ENCODE measurements at regions not wholly inside any gene's neighbourhood (a gene's known extent, or its start where the extent isn't known, plus 50 kb on each side); places are given as distances from the start of the nearest gene placed in this dataset.

GRCh38 chr7:11232462-11232861 is 258.8 kb downstream of the PHF14 start:
- peaks cover 33 to 51% of the 10 kb centered on the region in 2 experiments for H3K4me1 Mint-ChIP-seq
- DNase-seq, result no peak

More at GRCh38 chr7:11232462-11232861, 258.8 kb downstream of the PHF14 start:
- no peaks in the 10 kb centered on the region for H3K9me3 Mint-ChIP-seq
- TF ChIP-seq CTCF (conservative IDR thresholded peaks at IDR 0.05), result no peak
- Histone ChIP-seq H3K4me1 (ENCODE audit: insufficient read depth, low read length) (peaks cover 5% of the 10 kb centered on the region; the same call in 1 of the 2 replicates), H3K79me2 (ENCODE audit: insufficient read depth, low read length) (no peaks in the 10 kb centered on the region), H3K4me2 (ENCODE audit: insufficient read depth, insufficient read length, low read length) (no peak overlapping the region), H3K18ac (ENCODE audit: insufficient read length, low read depth, low read length) (no peak overlapping the region), H3K23me2 (ENCODE audit: insufficient read length, low read depth, low read length, poor library complexity, severe bottlenecking) (no peaks in the 10 kb centered on the region), H3K27me3 (ENCODE audit: insufficient read depth, low read length) (no peaks in the 10 kb centered on the region), H4K5ac (ENCODE audit: insufficient read length, low read depth, low read length) (no peak overlapping the region), H2BK120ac (ENCODE audit: low read depth, low read length, poor library complexity, severe bottlenecking) (no peak overlapping the region), H3K56ac (ENCODE audit: insufficient read length, low read depth, low read length) (no peak overlapping the region), H3K14ac (ENCODE audit: insufficient read depth, low read length) (no peak overlapping the region), H3T11ph (ENCODE audit: low read length) (no peak overlapping the region), H2AK5ac (ENCODE audit: insufficient read length, low read length) (no peak overlapping the region), H3K9ac (ENCODE audit: extremely low read depth, insufficient read length, low read length) (no peak overlapping the region), H3K4ac (ENCODE audit: low read depth, low read length) (no peak overlapping the region), H3K27ac (ENCODE audit: insufficient read length, low read depth, low read length) (no peak overlapping the region), H2AFZ (ENCODE audit: low read length) (no peak overlapping the region), H2BK12ac (ENCODE audit: insufficient read length, low read depth, low read length) (no peak overlapping the region), H4K8ac (replicated peaks; ENCODE audit: insufficient read length, low read depth, low read length) (no peak overlapping the region), H3K9me3 (ENCODE audit: control insufficient read depth, low read depth, low read length) (no peaks in the 10 kb centered on the region), H4K20me1 (ENCODE audit: control insufficient read depth, insufficient read depth, insufficient read length) (no peaks in the 10 kb centered on the region), H2BK15ac (ENCODE audit: low read depth, low read length) (no peak overlapping the region), H2BK20ac (ENCODE audit: low read depth, low read length, poor library complexity, severe bottlenecking) (no peak overlapping the region), H2BK5ac (ENCODE audit: insufficient read length, low read length) (no peak overlapping the region), H4K91ac (ENCODE audit: insufficient read length, low read depth, low read length) (no peak overlapping the region), H3K23ac (ENCODE audit: insufficient read length, low read depth, low read length) (no peak overlapping the region), H3K79me1 (ENCODE audit: insufficient read depth, low read depth, low read length, poor library complexity, severe bottlenecking) (no peaks in the 10 kb centered on the region)
- no peaks in the 10 kb centered on the region; the same call in 1 of the 2 replicates for H3K27me3 Mint-ChIP-seq (ENCODE audit: low read depth)
- no peak overlapping the region for H3K27ac Mint-ChIP-seq
- no peak overlapping the region for H3K4me3 Mint-ChIP-seq
- H3K36me3 Mint-ChIP-seq (ENCODE audit: insufficient read depth in 1 of 3, low read depth in 3 of 3), result no peaks in the 10 kb centered on the region
- WGBS (ENCODE audit: extremely low coverage, insufficient read length, low lambda C conversion rate), result no CpG with 5 or more reads among the region's 3 CpGs
